ENCODE measurements at regions not wholly inside any gene's neighbourhood (a gene's known extent, or its start where the extent isn't known, plus 50 kb on each side); places are given as distances from the start of the nearest gene placed in this dataset.

- peaks cover 0 to 15% (median 8%) of the 10 kb centered on the region in 5 donors for H3K27me3 Mint-ChIP-seq
- DNase-seq (no peak), ATAC-seq (no peak)
- H3K4me3 Mint-ChIP-seq: no peak overlapping the region
- POLR2A ChIA-PET: no interaction called here
- no peak overlapping the region for H3K27ac Mint-ChIP-seq
- no peaks in the 10 kb centered on the region for H3K4me1 Mint-ChIP-seq
- H3K36me3 Mint-ChIP-seq: no peaks in the 10 kb centered on the region
- peaks cover 0 to 13% (median 4%) of the 10 kb centered on the region in 9 donors for H3K9me3 Mint-ChIP-seq
Measured at GRCh38 chr16:49216593-49216992, 65.0 kb downstream of the CBLN1 start.

DNA sequence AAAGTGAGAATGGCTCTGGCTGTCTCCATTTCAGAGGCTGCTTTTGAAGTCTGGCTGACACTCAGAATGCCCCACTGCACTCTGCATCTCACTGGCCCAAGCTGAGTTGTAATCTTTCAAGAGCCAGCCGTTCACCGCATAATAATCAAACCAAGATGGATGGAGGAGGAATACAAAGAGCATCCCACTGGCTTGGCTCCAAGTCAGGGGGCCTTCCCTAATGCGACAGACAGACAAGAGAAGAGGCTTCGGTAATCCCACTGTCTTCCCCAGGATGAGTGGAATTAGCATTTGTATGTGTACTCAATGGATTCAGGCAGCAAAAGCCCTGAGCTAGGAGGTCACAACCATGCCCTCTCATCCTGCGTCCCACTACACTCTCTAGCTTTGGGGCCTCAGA is 68.0 kb downstream of the CBLN1 start:
- POLR2A ChIA-PET: no interaction called here
- no peak for DNase-seq
- peaks cover 0 to 19% (median 4%) of the 10 kb centered on the region in 9 donors for H3K9me3 Mint-ChIP-seq
- no peaks in the 10 kb centered on the region for H3K4me1 Mint-ChIP-seq
- no peak overlapping the region for H3K4me3 Mint-ChIP-seq
- H3K27ac Mint-ChIP-seq: no peak overlapping the region
- H3K27me3 Mint-ChIP-seq: peaks cover 0 to 12% (median 6%) of the 10 kb centered on the region in 5 donors
- no peaks in the 10 kb centered on the region for H3K36me3 Mint-ChIP-seq
- no peak for ATAC-seq

- ATAC-seq: no peak
- Mint-ChIP-seq H3K27me3 (peaks cover 0 to 20% (median 7%) of the 10 kb centered on the region in 5 donors), H3K9me3 (peaks cover 0 to 32% (median 2%) of the 10 kb centered on the region in 9 donors), H3K4me3 (no peak overlapping the region), H3K4me1 (no peaks in the 10 kb centered on the region), H3K27ac (no peak overlapping the region), H3K36me3 (peaks cover 0 to 1% (median 0%) of the 10 kb centered on the region in 3 donors)
- POLR2A ChIA-PET: no interaction called here
- no peak for DNase-seq
Measured at GRCh38 chr16:49204191-49204590, 77.4 kb downstream of the CBLN1 start.

DNA sequence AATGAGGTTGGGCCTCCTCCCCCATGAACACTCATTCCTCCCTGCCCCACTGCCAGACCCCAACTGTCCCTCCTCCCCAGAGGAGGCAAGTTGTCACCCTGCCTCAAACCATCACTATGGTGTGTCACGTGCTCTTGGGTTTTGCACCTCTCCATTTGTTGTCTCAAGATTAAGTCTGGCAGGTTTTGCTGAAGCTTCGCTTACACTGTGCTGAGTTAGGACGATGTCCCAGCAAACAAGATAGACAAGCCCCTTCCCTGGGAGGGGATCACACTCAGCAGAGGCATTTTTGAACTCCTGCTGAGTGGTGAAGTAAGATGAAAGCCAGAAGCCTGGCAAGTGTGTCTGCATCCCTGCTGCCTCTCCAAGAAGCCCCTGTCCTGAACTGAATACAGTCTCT is 78.3 kb downstream of the CBLN1 start:
- POLR2A ChIA-PET: no interaction called here
- peaks cover 0 to 34% (median 2%) of the 10 kb centered on the region in 9 donors for H3K9me3 Mint-ChIP-seq
- H3K27ac Mint-ChIP-seq: no peak overlapping the region
- peaks cover 0 to 20% (median 7%) of the 10 kb centered on the region in 5 donors for H3K27me3 Mint-ChIP-seq
- H3K4me3 Mint-ChIP-seq: no peak overlapping the region
- no peaks in the 10 kb centered on the region for H3K4me1 Mint-ChIP-seq
- H3K36me3 Mint-ChIP-seq: peaks cover 0 to 1% (median 0%) of the 10 kb centered on the region in 3 donors
- ATAC-seq (no peak), DNase-seq (no peak)

DNA sequence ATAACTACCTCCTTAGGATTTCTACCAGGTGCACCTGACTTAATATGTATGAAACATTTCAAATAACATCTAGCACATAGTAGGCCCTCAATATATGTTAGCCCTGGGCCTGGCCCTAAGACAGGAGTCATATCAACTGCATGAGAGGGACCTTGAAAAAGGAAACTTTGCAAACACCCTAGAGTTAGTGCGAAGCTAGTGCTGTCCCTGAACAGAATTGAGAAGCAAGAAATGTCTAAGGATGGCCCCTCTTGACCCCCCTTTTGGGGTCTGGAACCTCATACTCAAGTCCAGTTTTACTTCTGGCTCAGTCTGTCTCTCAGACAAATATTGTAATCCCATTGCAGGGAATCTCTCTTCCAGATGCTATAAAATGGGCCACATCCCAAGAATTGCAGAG is 80.5 kb downstream of the CBLN1 start:
- no peak for DNase-seq
- Mint-ChIP-seq H3K27ac (no peak overlapping the region), H3K4me3 (no peak overlapping the region), H3K9me3 (peaks cover 0 to 34% (median 2%) of the 10 kb centered on the region in 9 donors), H3K4me1 (no peaks in the 10 kb centered on the region), H3K27me3 (peaks cover 0 to 20% (median 7%) of the 10 kb centered on the region in 5 donors), H3K36me3 (peaks cover 0 to 1% (median 0%) of the 10 kb centered on the region in 3 donors)
- POLR2A ChIA-PET: no interaction called here
- ATAC-seq: no peak

DNA sequence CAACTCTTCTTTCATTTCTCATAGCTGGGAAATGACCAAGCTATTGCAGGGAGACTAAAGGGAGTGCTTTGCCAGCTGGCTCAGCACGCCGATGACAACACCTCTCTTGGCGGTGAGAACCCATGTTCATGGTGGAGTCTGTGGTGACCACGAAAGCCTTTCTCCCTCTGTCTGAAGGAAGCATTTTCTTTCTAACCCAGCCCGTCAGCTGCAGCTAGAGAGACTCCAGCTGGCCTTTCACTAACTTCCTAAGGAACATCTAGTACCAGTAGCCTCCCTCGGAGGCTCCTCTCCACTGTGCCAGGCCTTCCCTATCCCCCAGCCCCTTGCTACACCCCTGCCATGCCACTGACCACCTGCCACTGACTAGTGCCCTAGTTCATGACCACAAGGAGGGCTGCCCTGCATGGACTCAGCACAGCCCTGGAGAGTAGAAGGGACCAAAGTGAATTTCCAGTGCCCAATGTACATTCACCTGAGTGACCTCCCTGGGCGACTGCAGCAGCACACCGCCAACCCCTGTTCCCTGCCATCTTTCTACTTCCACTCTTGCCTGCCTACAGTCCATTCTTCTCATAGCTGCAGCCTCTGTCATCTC is 81.3 kb downstream of the CBLN1 start:
- POLR2A ChIA-PET: no interaction called here
- Mint-ChIP-seq H3K4me1 (no peaks in the 10 kb centered on the region), H3K4me3 (no peak overlapping the region), H3K36me3 (peaks cover 0 to 1% (median 0%) of the 10 kb centered on the region in 3 donors), H3K27ac (peak overlapping the region in 1 of 10 donors; percentile 20), H3K9me3 (peaks cover 0 to 34% (median 2%) of the 10 kb centered on the region in 9 donors), H3K27me3 (peaks cover 0 to 20% (median 7%) of the 10 kb centered on the region in 5 donors)
- ATAC-seq (no peak), DNase-seq (no peak)

- peaks cover 4 to 32% (median 6%) of the 10 kb centered on the region in 5 donors for H3K27me3 Mint-ChIP-seq
- H3K9me3 Mint-ChIP-seq: peaks cover 0 to 19% (median under 1%) of the 10 kb centered on the region in 9 donors
- POLR2A ChIA-PET: no interaction called here
- no peak for DNase-seq
- H3K4me3 Mint-ChIP-seq: no peak overlapping the region
- H3K27ac Mint-ChIP-seq: no peak overlapping the region
- no peak for ATAC-seq
- no peaks in the 10 kb centered on the region for H3K36me3 Mint-ChIP-seq
- no peaks in the 10 kb centered on the region for H3K4me1 Mint-ChIP-seq
Measured at GRCh38 chr16:49195237-49195548, 86.4 kb downstream of the CBLN1 start.

DNA sequence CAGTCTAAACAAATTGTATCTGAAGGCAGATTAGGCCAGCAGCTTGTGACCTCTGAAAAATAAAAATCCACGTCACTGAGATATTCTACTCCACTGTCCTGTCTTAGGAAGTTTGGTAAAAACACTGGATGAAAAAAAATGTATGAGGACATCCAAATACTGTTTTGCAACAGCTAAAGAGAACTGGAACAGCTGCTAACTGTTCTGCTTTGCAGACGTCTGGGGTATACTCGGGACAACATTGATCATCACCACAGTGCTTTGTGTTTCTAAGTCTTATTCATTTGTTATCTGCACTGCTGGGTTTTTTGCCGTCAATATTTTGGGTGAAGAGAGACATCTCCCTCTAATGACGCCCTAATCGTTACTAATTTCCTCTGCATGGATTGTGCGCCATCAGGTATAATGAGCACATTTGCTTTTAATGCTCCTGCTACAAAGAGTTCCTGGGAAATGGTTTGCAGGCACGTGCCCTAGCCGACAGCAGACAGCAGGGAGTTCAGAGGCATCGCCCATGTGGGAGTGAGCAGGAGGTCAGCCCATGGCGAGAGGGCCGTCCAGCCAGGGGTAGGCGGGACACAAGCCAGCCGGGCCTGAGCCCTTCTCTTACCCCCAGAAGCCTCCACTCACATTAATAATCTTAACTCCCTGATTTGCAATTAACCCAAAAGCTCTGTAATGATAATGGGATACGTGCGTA is 87.0 kb downstream of the CBLN1 start:
- DNase-seq (no peak), ATAC-seq (no peak)
- peaks cover 4 to 35% (median 6%) of the 10 kb centered on the region in 5 donors for H3K27me3 Mint-ChIP-seq
- H3K4me1 Mint-ChIP-seq: no peaks in the 10 kb centered on the region
- H3K9me3 Mint-ChIP-seq: peaks cover 0 to 19% (median 3%) of the 10 kb centered on the region in 9 donors
- no peak overlapping the region for H3K4me3 Mint-ChIP-seq
- POLR2A ChIA-PET: no interaction called here
- no peaks in the 10 kb centered on the region for H3K36me3 Mint-ChIP-seq
- H3K27ac Mint-ChIP-seq: no peak overlapping the region

DNA sequence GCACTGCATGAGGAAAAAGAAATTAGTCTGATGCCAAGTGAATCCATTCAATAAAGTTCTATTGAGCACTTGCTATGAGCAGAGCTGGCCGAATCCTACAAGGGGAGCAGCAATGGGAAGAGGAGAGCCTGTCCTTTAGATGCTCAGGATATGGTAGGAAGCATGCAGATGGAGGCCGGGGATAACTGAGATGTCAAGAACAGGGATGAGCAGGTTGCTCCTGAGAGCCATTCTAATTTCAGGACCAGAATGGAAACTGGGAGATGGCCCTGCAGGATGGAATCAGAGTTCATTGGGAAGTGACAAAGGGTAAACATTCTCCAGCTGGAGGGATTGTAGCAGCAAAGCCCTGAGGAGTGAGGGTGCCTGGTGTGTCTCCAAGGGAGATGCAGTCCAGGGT is 88.0 kb downstream of the CBLN1 start:
- DNase-seq (no peak), ATAC-seq (no peak)
- H3K27ac Mint-ChIP-seq: no peak overlapping the region
- H3K9me3 Mint-ChIP-seq: peaks cover 0 to 19% (median 5%) of the 10 kb centered on the region in 9 donors
- no peak overlapping the region for H3K4me3 Mint-ChIP-seq
- no peaks in the 10 kb centered on the region for H3K36me3 Mint-ChIP-seq
- H3K27me3 Mint-ChIP-seq: peaks cover 4 to 35% (median 6%) of the 10 kb centered on the region in 5 donors
- H3K4me1 Mint-ChIP-seq: no peaks in the 10 kb centered on the region
- POLR2A ChIA-PET: no interaction called here

- POLR2A ChIA-PET: no interaction called here
- H3K27ac Mint-ChIP-seq: no peak overlapping the region
- peaks cover 0 to 19% (median 5%) of the 10 kb centered on the region in 9 donors for H3K9me3 Mint-ChIP-seq
- no peaks in the 10 kb centered on the region for H3K36me3 Mint-ChIP-seq
- H3K4me1 Mint-ChIP-seq: no peaks in the 10 kb centered on the region
- ATAC-seq (no peak), DNase-seq (no peak)
- no peak overlapping the region for H3K4me3 Mint-ChIP-seq
- peaks cover 4 to 35% (median 6%) of the 10 kb centered on the region in 5 donors for H3K27me3 Mint-ChIP-seq
Measured at GRCh38 chr16:49189286-49189685, 92.4 kb downstream of the CBLN1 start.

DNA sequence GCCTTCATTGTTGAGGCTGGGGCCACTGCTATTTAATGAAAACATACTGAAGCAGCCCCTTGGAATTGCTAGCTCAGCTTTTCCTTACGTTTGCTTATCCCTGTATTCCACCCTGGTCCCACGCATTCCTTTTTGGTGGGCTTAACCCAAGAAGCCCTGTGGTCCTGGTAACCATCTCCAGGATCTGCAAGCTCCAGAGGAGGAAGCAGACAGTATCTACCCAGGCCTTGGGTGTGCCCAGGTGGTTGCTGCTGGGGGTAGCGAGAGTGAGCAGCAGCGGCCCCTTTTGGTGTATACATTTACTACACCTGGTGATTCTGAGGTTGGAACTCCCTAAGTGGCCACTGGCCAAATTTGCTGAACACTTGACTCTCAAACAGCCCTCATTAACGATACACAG is 97.7 kb downstream of the CBLN1 start:
- Mint-ChIP-seq H3K27me3 (peaks cover 2 to 12% (median 4%) of the 10 kb centered on the region in 5 donors), H3K9me3 (peaks cover 0 to 5% (median 0%) of the 10 kb centered on the region in 9 donors), H3K36me3 (no peaks in the 10 kb centered on the region), H3K4me3 (no peak overlapping the region), H3K27ac (no peak overlapping the region), H3K4me1 (no peaks in the 10 kb centered on the region)
- POLR2A ChIA-PET: no interaction called here
- no peak for ATAC-seq
- no peak for DNase-seq

DNA sequence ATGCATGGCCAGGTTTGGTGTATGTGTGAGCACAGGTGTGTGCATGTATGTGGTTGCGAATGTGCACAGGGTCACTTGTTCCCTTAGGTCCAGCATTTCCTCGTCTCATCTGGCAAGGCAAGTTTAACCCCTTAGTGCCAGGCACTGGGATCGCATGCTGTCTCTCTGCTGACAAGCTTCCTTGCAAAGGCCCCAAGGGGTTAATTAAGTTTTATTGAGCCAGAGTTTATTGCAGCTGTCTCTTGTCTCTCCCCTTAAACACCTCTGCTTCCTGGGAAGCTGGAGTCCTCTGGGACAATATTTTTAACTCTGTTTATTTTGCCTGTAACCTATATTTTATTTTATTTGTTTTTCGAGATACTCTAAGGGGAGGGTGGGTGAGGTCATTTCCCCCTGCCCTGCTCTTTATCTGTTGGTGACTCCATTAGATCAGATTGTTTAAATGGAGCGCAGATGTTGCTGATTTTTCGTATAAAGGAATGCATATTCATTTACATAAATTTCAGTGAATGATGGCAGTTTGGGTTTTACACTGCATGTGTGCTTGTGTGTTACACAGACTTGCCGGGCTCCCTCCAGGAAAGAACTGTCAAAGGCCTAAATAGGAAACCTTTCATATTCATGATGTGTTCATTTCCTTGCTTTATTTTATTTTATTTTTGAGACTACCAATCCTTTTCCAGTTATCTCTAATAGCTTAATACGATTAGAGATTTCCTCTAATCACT is 99.7 kb downstream of the CBLN1 start:
- no peak for DNase-seq
- POLR2A ChIA-PET: no interaction called here
- Mint-ChIP-seq H3K27me3 (peaks cover 4 to 26% (median 12%) of the 10 kb centered on the region in 5 donors), H3K27ac (no peak overlapping the region), H3K36me3 (no peaks in the 10 kb centered on the region), H3K4me1 (no peaks in the 10 kb centered on the region), H3K4me3 (no peak overlapping the region), H3K9me3 (peaks cover 0 to 2% (median 0%) of the 10 kb centered on the region in 9 donors)
- no peak for ATAC-seq

DNA sequence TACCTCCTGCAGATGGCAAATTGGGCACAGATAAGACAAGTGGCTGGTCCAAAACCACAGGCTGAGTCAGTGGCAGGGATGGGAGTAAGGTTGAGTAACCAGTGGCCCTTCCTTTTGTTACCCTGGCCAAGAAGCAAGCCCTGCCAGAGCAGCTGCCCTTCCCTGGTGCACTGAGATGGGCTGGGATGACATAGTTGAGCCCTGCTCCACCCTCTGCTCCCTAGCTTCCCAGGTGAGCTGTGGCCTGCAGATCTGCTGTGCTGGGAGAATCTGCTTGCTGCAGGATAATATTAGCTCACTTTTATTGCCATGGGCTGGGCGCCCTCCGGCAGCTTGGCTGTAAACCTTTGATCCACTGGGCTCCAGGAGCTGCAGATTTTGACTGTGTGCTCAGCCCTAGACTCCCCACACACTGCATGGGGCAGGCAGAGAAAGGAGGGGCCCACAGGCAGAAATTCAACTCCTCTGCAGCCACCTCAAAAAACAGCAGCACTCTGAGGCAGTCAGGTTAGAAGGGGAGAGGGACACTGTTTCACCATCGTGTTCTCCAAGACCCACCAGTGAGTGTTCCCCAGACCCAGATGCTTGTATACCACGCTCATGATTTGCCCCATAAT is 101.8 kb downstream of the CBLN1 start:
- Mint-ChIP-seq H3K4me1 (no peaks in the 10 kb centered on the region), H3K4me3 (no peak overlapping the region), H3K27ac (no peak overlapping the region), H3K9me3 (peaks cover 0 to 12% (median 0%) of the 10 kb centered on the region in 9 donors), H3K36me3 (no peaks in the 10 kb centered on the region), H3K27me3 (peaks cover 4 to 27% (median 14%) of the 10 kb centered on the region in 5 donors)
- ATAC-seq (no peak), DNase-seq (no peak)
- POLR2A ChIA-PET: no interaction called here

Data from naive thymus-derived CD8-positive, alpha-beta T cell (primary cell).